Activated CD4-positive, CD25-positive, alpha-beta regulatory T cell treated with anti-CD3 and anti-CD28 coated beads, Interleukin-2, amount 50 U/mL, for 24 hours (primary cell): ENCODE measurements at regions not wholly inside any gene's neighbourhood (a gene's known extent, or its start where the extent isn't known, plus 50 kb on each side); places are given as distances from the start of the nearest gene placed in this dataset.
"Not testable (repeated sequence)": the region's sequence is repeated elsewhere in the genome, so short reads cannot be mapped to it uniquely, and the experiment has no call there.

Experiments
- ATAC-seq, 2 donors: fragments of 150-1000 bp; cut with Tn5 transposase; one replicate each; pipeline ENCODE4 v1.10.0; 2021; ENCODE audit warnings: mild to moderate bottlenecking in 1 of 2, moderate library complexity in 1 of 2

DNA sequence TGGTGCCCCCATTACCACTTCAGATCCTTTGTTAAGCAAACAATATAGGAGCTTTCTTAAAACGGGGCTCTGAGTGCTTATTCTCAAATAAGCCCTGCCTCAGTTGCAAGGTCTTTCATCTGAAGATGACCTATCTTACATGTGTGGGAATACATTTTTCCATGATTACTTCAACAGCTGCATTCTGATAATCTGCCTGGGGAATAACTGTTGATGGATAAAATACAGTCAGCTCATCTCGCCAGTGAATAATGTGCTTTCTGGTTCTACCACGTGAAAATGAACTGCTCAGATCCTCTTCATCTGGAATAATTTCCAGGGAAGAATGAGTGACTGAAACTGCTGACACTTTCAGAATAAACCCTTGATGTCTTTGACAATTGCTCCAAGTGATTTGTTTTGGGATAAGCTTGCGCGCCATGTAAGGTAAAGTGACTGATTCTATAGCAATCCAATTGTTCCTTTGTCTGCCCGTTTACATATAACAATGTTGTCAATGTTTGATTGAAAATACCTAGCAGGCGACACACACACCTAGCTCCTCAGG lies 161.3 kb downstream of the RTL9 start:
- ATAC-seq: no peak

DNA sequence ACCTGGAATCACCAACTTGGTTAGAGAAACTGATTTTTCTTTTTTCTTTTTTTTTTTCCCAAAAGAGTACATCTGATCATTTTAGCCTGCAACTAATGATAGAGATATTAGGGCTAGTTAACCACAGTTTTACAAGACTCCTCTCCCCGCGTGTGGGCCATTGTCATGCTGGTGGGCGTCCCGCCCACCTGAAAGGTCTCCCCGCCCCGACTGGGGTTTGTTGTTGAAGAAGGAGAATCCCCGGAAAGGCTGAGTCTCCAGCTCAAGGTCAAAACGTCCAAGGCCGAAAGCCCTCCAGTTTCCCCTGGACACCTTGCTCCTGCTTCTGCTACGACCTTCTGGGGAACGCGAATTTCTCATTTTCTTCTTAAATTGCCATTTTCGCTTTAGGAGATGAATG lies 162.0 kb downstream of the RTL9 start:
- not testable (repeated sequence) for ATAC-seq

DNA sequence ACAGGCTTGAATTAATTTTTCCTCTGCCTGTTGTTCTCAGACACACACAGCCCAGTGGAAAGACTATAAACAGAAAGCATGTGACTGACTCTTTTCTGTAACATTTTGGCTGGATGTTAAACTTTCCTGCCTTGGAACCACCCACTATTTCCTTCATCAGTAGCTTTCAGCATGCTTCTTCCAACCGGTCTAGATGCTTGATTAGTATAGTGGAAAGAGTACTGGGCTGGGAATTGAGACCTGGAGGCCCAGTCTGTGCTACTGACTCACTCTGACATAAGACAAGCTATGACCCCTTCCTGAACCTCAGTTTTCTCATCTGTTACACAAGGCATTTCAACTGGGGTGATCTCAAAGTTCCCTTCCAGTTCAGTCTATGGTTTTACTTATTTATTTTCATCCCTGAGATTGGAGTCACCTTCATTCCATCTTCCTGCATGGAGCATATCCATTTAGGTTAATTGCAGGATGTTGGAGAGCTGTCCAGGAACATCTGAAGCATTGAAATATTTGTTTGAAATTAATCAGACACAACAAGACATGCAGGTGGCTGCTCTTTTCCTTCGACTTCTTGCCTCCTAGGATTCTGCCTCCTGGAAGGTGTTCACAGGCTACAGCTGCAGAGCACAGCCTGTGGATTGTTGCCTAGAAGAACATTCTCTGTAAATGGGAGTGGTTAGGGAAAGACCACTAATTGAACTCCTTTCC lies 173.4 kb downstream of the RTL9 start:
- ATAC-seq: no peak

DNA sequence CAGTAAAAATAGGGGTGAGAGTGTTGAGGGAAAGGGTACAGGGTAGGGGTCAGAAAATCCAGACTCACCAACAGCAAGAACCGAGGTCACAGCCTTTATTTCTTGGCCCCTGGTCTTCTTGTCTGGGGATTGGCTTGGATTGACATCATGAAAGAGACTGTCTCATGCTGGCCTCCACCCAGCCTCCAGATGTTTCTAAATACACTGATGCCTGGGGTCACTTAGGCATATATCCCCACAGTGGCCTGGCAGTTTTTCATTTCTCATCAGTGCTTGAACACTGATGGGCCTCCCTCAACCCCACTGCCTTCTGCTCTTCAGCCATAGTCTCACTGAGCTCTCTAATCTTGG lies 173.9 kb downstream of the RTL9 start:
- no peak for ATAC-seq

DNA sequence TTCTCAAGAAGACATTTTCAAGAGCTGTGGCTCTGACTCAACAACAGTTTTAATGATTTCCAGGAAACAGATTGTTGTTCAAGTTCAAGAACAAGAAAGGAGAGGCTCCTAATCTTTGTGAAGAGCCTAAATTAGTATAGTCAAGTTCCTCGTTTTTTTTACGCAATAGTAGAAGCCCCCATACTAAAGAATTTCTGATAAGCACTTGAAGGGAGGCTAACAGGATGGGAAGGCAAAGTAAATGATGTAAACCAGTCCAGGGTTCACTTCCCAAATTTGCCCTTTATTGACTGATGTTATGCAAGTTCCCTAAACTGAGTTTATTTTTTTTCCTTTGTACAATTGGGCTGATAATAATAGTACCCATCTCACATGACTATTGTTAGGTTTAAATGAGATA lies 178.2 kb downstream of the RTL9 start:
- no peak for ATAC-seq

DNA sequence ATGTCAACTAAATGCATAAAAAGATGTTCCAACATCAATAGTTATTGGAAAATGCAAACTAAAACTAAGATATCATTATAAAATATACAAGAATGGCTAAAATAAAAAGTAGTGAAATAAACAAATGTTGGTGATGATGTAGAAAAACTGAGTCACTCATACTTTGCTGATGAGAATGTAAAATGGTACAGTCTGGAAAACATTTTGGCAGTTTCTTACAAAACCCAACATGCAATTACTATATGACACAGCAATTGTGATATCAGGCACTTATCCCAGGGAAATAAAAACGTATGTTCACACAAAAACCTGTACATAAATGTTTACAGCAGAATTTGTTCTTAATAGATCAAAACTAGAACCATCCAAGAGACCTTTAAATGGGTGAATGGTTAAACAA lies 182.6 kb downstream of the RTL9 start:
- ATAC-seq: no peak

DNA sequence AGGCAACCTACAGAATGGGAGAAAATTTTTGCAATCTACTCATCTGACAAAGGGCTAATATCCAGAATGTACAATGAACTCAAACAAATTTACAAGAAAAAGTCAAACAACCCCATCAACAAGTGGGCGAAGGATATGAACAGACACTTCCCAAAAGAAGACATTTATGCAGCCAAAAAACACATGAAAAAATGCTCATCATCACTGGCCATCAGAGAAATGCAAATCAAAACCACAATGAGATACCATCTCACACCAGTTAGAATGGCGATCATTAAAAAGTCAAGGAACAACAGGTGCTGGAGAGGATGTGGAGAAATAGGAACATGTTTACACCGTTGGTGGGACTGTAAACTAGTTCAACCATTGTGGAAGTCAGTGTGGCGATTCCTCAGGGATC lies 192.2 kb downstream of the RTL9 start:
- not testable (repeated sequence) for ATAC-seq

DNA sequence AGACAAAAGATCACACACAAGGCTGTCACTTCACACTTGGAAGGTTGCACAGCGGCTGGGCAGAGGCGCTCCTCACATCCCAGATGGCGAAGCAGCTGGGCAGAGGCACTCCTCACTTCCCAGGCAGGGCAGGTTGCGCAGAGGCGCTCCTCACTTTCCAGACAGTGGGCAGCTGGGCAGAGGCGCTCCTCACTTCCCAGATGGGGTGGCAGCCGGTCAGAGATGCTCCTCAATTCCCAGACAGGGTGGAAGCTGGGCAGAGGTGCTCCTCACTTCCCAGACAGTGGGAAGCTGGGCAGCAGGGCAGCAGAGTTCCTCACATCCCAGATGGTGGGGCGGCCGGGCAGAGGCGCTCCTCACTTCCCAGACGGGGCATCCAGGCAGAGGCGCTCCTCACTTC lies 199.2 kb downstream of the RTL9 start:
- no peak for ATAC-seq

DNA sequence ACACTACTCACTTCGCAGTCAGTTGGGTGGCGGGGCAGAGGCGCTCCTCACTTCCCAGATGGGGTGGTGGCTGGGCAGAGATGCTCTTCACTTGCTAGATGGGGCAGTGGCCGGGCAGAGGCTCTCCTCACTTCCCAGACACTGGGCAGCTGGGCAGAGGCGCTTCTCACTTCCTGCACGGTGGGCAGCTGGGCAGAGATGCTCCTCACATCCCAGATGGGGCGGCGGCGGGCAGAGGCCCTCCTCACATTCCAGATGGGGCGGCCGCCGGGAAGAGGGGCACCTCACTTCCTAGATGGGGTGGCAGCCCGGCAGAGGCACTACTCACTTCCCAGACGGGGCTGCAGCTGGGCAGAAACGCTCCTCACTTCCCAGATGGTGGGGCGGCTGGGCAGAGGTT lies 199.8 kb downstream of the RTL9 start:
- no peak for ATAC-seq

DNA sequence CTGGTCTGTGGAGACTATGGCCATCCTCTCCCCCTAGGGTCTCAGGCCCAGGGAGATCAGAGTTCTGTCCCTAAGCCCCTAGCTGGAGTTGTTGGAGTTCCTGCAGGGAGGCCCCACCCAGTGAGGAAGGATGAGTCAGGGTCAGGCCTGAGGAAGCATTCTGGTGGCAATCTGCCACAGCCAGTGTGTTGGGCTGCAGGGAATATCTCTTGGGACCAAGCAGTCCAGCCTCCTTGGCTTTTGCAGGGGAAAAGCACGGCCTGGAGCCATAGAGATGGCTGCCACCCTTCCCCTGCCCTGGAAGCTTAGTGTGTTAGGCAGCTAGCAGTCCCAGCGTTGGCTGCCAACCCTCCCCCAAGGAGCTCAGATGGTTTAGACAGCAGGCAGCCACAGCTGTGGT lies 202.4 kb downstream of the RTL9 start:
- no peak for ATAC-seq

DNA sequence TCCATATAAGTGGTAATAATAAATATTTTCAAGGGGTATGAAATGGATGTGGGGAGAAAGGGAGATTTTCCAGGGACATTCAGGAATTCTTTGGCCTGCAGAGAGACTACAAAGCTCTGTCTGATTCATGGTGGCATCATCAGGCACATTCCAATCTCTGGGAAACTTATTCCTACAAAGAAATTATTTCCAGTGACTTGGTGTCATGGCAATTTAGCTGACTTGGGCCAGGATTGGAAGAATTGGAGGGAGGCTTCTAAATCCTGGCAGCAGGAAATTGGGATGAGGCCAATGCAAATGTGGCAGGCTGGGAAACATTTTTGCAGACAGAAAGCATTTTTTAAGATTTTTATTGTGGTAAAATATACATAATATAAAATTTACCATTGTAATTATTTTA lies 204.6 kb downstream of the RTL9 start:
- ATAC-seq: no peak

DNA sequence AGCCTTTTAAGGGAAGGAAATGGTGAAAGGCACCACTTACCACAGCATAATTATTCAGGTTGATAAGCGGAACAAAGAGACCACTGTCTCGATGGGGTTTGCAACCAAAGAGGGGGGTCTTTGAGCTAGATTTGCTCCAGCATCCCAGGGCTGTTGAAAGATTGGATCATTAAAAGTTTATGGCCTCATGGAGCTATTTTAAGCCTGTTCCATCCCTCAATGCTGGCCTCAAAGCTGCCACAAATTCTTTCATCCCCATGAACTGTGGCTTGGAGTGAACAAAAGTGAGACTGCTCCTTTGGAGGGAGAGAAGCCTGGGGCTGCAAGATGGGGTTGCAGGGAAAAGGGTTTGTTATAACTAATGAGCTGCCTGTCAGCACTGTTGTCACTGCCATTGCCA lies 209.8 kb downstream of the RTL9 start:
- ATAC-seq: no peak

DNA sequence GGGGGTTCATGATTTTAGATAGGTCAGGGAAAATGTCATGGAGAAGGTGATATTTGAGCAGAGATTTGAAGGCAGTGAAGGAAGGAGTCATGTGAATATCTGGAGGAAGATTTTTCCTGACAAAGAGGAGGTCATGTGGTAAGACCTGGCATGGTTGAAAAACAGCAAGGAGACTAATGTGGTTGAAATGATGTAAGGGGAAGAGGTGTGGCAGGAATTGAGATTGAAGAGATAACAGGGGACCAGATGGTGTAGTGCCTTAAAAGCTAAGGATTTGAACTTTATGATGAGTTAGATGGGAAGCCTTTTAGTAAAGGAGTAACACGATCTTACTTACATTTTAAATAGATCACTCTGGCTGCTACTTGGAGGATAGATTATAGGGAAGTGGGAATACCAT lies 210.9 kb downstream of the RTL9 start:
- no peak for ATAC-seq

DNA sequence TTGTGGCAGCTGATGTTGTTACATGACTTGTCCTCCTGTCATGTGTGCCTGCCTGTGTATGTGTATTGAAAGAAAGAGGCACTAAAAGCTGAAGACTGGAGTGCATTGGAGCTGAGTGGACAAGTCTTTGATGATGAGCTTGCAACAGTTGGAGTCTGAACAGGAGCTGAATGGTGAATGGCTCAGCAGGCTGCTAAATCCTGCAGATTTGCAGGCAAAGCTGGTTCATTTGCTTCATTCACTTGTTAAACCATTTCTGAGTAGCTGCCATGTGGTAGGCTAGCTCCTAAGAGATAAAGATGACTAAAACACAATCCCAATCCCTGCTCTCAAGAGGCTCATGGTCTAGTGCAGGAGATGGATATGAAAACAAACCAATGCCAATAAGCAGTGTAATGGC lies 217.3 kb downstream of the CHRDL1 start:
- ATAC-seq: no peak

DNA sequence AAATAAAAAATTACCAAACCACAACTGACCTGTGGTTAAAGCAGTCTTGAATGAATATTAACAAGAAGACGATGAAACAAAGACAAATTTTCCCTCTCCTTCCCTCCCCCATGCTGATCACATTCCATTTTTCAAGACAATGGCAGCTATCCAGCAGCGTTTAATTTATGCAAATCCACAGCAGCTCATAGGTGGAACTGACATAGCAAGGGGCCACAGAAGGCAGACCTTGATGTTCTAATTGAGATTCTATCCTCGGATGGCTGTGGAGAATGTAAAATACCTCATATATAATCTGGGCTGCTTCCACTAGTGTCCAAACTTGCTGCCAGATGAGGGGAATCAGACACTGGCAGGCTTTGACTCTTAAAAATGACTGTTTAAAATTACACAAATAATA lies 211.5 kb downstream of the CHRDL1 start:
- no peak for ATAC-seq

DNA sequence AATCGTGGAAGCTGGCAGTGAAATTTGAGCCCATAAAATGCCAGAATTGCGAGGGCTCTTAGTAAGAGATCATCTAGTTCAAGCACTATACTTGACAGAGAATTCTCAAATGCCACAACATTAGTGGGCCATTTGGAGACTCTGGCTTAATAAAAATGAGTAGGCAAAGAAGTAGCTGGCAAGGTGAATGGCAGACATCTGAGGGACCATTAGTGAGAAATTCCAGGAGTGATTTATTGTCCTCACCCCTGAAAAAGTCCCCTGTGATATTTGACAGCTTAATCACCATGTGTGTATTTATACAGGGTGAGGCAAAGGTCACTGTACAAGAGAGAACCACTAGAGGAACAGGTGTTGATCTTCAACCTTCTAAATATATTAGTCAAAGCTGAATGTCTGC lies 207.5 kb downstream of the CHRDL1 start:
- ATAC-seq: no peak

DNA sequence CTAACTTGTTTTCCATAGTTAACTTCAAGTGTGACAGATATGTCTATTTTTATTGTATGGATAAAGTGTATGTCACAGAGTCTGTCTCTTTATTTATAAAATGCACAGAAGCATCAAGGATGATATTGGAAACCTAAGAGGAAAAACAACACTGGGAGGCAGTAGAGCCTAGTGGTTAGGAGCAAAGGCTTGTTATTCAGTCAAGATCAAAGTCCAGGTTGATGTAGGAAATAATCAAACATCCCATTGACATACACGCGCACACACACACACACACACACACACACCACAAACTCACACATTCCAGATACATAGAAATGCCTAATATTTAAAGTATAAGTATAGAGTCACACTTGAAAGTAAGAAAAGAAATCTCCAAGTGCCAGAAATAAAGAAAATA lies 206.8 kb downstream of the CHRDL1 start:
- no peak for ATAC-seq

DNA sequence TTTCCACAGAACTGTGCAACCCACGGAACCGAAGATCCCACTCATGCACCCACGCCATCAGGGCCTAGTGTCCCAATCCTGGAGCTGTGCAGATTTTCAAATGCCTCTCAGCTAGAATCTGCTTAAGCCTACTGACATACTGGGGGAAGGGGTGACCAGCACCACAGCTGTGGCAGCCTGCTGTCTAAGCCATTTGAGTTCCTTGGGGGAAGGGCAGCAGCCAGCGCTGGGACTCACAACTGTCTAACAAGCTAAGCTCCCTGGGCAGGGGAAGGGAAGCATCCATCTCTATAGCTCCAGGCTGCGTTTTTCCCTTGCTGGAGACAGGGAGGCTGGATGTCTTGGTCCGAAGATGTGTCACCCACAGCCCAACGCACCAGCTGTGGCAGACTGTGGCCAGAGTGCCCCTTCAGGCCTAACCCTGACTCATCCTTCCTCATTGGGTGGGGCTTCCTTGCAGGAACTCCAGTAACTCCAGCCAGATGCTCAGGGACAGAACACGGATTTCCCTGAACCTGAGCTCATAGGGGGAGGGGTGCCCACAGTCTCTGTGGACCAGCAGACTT lies 194.8 kb downstream of the CHRDL1 start:
- no peak for ATAC-seq

DNA sequence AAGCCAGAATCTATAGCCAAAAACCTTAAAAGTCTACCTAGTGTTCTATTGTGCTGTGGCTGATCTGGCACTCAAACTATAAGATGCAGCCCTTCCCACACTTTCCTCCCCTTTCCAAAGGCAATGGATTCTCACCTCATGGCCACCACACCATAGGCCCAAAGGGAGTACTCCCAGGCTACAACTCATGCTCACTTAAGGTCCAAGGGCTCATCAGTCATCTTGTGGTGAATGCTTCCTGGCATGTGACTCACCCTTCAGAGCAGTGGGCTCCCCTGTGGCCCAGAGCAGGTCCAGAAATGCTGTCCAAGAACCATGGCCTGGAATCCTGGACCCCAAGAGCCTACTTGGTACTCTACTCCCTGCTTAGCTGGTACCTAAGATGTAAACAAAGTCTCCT lies 181.0 kb downstream of the CHRDL1 start:
- ATAC-seq: no peak
